Colonic mucosa (tissue), 4 donors: ENCODE measurements at regions not wholly inside any gene's neighbourhood (a gene's known extent, or its start where the extent isn't known, plus 50 kb on each side); places are given as distances from the start of the nearest gene placed in this dataset.

Experiments
- DNase-seq: peaks from one replicate; pipeline ENCODE4 v3.0.0-alpha.2; 2020
- H3K27ac ChIP-seq: fragments of 200-600 bp; one replicate; pipeline ENCODE4 v1.8.0; 2021
- H3K27me3 ChIP-seq: fragments of 200-600 bp; one replicate; pipeline ENCODE4 v1.8.0; 2021
- H3K36me3 ChIP-seq: fragments of 200-600 bp; one replicate; pipeline ENCODE4 v1.8.0; 2021
- H3K4me1 ChIP-seq: fragments of 200-600 bp; one replicate; pipeline ENCODE4 v1.8.0; 2021; ENCODE audit warnings: mild to moderate bottlenecking
- H3K4me3 ChIP-seq: fragments of 200-600 bp; one replicate; pipeline ENCODE4 v1.8.0; 2021
- H3K9ac ChIP-seq, 2 donors: one replicate each; pipeline ENCODE4 v1.7.0; 2013; ENCODE audit warnings: control low read depth in 2 of 2, low read depth in 2 of 2, low read length in 2 of 2
- H3K9me3 ChIP-seq: fragments of 200-600 bp; one replicate; pipeline ENCODE4 v1.8.0; 2021
- intact Hi-C: fragments of 100-400 bp; cut with DNase I; formaldehyde crosslinking; loops from one replicate; pipeline ENCODE4 v1.14.1; 2022
- TF ChIP-seq, protein P1 (sequence below): fragments of 200-600 bp; IDR thresholded peaks from one replicate; pipeline ENCODE4 v1.8.0; 2022; ENCODE audit warnings: antibody characterized with exemption, mild to moderate bottlenecking
- donor health status: healthy.
- donor health status: DM: no; HTN: no; CAD: no.
- donor health status: DM: no; HTN: no; CAD: no.

DNA sequence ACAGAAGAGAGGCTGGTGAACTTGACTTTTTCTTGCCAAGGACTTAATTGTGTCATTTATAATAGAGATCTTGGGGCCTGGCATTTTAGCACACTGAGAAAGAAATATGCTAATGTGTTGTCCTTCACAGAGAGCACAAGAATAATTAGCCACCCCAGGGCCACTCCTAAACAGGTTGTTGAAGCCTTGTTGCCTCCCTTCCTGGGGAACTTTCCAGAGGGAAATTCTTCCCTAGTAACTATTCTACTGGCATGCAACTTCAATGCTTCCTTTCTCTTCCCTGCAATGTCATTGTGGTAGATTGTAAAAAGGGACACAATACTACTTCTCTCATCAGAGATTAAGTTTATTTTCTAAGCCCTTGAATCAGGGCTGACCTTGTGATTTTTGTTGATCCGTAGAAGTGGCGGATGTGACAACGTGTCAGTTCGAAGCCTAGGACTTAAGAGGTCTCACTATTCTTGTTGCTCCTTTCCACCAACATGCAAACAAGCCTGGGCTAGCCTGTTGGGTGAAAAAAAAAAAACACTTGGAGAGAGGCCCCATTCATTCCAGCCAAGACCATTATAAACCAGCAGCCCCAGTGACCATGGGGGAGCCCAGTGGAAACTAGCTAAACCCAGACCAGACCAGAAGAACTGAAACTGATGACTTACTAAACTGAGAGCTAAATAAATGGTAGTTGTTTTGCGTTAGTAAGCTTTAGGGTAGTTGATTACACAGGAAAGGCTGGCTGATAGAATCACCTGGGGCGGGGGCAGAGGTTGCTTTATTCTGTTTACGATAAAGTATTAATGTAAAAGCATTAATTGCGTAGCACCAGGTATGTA is 287.2 kb downstream of the SHQ1 start:
- H3K4me3 ChIP-seq, result no peak overlapping the region
- H3K27ac ChIP-seq, result no peak overlapping the region
- intact Hi-C loops, result no loop called here
- no peak overlapping the region for H3K9ac ChIP-seq
- TF ChIP-seq, protein P1, sequence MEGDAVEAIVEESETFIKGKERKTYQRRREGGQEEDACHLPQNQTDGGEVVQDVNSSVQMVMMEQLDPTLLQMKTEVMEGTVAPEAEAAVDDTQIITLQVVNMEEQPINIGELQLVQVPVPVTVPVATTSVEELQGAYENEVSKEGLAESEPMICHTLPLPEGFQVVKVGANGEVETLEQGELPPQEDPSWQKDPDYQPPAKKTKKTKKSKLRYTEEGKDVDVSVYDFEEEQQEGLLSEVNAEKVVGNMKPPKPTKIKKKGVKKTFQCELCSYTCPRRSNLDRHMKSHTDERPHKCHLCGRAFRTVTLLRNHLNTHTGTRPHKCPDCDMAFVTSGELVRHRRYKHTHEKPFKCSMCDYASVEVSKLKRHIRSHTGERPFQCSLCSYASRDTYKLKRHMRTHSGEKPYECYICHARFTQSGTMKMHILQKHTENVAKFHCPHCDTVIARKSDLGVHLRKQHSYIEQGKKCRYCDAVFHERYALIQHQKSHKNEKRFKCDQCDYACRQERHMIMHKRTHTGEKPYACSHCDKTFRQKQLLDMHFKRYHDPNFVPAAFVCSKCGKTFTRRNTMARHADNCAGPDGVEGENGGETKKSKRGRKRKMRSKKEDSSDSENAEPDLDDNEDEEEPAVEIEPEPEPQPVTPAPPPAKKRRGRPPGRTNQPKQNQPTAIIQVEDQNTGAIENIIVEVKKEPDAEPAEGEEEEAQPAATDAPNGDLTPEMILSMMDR, result no peak
- DNase-seq, result no peak
- H3K36me3 ChIP-seq, result no peaks in the 10 kb centered on the region
- no peaks in the 10 kb centered on the region for H3K9me3 ChIP-seq
- no peaks in the 10 kb centered on the region for H3K27me3 ChIP-seq
- no peaks in the 10 kb centered on the region for H3K4me1 ChIP-seq

DNA sequence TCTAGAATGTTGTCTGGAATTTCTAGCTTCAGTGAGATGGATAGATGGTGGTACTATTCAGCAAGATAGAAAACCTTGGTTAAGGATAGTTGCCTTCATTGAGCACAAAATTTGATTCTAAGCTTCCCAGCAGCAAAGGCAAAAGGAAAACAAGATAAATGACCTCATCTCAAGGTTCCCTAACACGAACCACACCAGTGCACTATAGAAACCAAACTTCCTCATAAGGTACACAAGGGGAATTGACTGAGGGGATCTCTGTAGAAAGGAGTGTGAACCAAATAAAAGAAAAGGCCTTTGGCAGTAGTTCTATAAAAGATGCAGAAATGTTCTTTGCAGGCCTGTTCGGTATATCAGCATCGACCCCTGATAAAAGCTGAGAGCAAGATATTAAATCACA is 288.9 kb downstream of the SHQ1 start:
- TF ChIP-seq, protein P1, result no peak
- H3K27me3 ChIP-seq, result no peaks in the 10 kb centered on the region
- H3K9ac ChIP-seq, result no peak overlapping the region
- no peak overlapping the region for H3K27ac ChIP-seq
- DNase-seq, result no peak
- intact Hi-C loops, result no loop called here
- H3K9me3 ChIP-seq, result no peaks in the 10 kb centered on the region
- H3K4me3 ChIP-seq, result no peak overlapping the region
- no peaks in the 10 kb centered on the region for H3K4me1 ChIP-seq
- no peaks in the 10 kb centered on the region for H3K36me3 ChIP-seq

DNA sequence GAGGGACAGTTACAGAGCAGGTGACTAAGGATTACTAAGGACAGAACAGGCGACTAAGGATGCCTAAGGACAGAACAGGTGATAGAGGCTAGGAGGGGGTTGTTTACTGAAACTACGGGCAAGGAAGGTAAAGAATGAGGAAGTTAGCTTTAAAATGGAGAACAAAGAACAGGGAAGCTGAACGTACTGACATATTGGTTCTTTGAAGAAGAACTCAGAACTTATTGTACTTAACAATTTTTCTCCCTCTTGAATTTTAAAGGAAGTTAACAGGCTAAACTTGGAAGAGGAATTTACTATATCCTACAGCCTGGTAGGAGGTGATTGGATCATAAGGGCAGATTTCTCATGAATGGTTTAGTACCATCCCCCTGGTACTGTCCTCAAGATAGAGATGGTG is 290.2 kb downstream of the SHQ1 start:
- no peaks in the 10 kb centered on the region for H3K4me1 ChIP-seq
- H3K4me3 ChIP-seq, result no peak overlapping the region
- TF ChIP-seq, protein P1, result no peak
- H3K27me3 ChIP-seq, result no peaks in the 10 kb centered on the region
- no peaks in the 10 kb centered on the region for H3K36me3 ChIP-seq
- no peak overlapping the region for H3K27ac ChIP-seq
- intact Hi-C loops, result no loop called here
- H3K9ac ChIP-seq, result no peak overlapping the region
- H3K9me3 ChIP-seq, result no peaks in the 10 kb centered on the region
- no peak for DNase-seq

DNA sequence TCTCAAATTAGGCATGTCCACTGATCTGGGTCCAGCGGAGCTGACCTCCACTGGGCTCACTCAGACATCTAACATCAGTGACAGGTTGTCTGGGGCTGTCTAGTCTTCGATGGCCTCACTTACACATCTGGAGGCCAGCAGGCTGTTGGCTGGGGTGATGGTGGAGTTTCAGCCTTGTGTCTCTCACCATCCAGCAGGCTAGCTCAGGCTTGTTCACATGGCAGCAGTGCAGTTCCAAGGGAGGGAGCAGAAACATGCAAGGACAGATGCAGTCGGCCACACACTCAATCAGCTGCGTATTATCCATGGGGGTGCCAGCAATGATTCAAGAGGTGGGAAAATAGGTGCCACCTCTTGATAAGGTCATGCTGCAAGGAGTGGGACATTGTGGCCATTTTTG is 292.5 kb downstream of the SHQ1 start:
- Histone ChIP-seq H3K4me1 (no peaks in the 10 kb centered on the region), H3K27me3 (no peaks in the 10 kb centered on the region), H3K27ac (no peak overlapping the region), H3K9ac (no peak overlapping the region), H3K4me3 (no peak overlapping the region), H3K36me3 (no peaks in the 10 kb centered on the region), H3K9me3 (no peaks in the 10 kb centered on the region)
- DNase-seq, result no peak
- intact Hi-C loops, result no loop called here
- TF ChIP-seq, protein P1, result no peak

DNA sequence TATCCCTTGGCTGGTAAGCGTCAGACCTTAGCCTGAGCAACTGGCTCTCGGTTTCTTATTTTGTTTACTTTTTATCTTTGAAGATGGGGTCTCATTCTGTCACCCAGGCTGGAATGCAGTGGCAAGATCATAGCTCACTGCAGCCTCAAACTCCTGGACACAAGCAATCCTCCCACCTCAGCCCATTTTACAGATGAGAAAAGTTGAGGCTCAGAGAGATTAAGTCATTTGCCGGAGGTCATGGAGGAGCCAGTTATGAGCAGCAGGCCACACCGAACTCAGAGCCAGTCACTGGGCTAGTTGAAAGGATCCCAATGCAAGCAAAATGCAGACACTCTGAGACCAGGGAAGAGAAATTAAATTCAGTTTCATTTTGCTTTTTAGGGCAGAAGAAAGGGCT is 293.6 kb downstream of the SHQ1 start:
- Histone ChIP-seq H3K4me3 (no peak overlapping the region), H3K27me3 (no peaks in the 10 kb centered on the region), H3K27ac (no peak overlapping the region), H3K36me3 (no peaks in the 10 kb centered on the region), H3K9ac (no peak overlapping the region), H3K4me1 (no peaks in the 10 kb centered on the region), H3K9me3 (no peaks in the 10 kb centered on the region)
- no peak for DNase-seq
- intact Hi-C loops, result no loop called here
- TF ChIP-seq, protein P1, result no peak
